ENCODE measurements at regions not wholly inside any gene's neighbourhood (a gene's known extent, or its start where the extent isn't known, plus 50 kb on each side); places are given as distances from the start of the nearest gene placed in this dataset.

DNA sequence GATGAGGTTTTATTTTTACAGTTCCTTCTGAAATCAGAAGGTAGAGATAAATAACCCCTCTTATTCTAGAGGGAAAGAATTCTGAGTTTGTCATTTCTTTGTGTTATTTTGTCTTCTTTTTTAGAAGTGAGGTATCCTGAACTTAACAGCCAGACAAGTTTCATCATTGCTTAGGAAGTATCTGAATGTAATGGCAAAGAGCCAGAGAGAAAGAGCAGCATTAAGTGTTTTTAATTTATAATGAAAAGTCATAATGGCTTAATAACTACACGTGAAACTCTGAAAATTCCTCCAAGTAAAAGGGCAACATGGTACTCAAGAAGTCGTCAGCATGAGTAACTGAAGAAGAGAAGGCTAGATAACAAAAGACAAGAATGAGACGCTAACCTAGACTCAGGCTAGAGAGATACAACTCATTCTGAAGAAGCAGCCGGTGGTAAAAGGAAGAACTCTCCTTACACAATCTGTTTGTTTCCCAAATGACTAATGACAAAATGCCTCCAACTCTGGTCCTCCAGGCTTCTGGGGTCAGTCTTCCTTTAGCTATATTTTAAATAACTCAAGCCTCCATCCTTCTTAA lies 116.2 kb upstream of the NECTIN3 start:
- peak; percentile 63 for DNase-seq (ENCODE audit: low read depth)
- no peak overlapping the region for H3K4me3 ChIP-seq (ENCODE audit: low read depth, low read length)
- TF ChIP-seq, protein P1, sequence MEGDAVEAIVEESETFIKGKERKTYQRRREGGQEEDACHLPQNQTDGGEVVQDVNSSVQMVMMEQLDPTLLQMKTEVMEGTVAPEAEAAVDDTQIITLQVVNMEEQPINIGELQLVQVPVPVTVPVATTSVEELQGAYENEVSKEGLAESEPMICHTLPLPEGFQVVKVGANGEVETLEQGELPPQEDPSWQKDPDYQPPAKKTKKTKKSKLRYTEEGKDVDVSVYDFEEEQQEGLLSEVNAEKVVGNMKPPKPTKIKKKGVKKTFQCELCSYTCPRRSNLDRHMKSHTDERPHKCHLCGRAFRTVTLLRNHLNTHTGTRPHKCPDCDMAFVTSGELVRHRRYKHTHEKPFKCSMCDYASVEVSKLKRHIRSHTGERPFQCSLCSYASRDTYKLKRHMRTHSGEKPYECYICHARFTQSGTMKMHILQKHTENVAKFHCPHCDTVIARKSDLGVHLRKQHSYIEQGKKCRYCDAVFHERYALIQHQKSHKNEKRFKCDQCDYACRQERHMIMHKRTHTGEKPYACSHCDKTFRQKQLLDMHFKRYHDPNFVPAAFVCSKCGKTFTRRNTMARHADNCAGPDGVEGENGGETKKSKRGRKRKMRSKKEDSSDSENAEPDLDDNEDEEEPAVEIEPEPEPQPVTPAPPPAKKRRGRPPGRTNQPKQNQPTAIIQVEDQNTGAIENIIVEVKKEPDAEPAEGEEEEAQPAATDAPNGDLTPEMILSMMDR (IDR thresholded peaks at IDR 0.05; ENCODE audit: insufficient read depth, low read depth, low read length): no peak

DNA sequence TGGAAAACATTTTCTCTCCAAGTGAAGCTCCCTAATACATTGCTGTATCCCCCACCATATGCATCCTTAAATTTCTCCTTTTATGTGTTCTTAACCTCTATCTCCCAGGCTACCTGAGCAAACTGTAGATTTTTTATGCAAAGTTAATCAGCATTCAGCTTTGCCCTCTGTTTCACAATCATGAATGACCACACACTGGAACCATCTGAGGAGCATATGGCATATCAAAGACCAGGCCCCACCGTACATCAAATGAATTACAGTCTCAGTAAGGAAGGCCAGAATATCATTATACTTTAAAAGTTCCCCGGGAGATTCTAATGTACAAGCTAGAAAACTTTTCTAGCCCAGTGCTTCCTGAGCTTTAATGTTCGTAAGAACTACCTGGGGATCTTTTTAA lies 115.5 kb upstream of the NECTIN3 start:
- TF ChIP-seq, protein P1 (IDR thresholded peaks at IDR 0.05; ENCODE audit: insufficient read depth, low read depth, low read length): no peak
- DNase-seq (ENCODE audit: low read depth): no peak
- no peak overlapping the region for H3K4me3 ChIP-seq (ENCODE audit: low read depth, low read length)

DNA sequence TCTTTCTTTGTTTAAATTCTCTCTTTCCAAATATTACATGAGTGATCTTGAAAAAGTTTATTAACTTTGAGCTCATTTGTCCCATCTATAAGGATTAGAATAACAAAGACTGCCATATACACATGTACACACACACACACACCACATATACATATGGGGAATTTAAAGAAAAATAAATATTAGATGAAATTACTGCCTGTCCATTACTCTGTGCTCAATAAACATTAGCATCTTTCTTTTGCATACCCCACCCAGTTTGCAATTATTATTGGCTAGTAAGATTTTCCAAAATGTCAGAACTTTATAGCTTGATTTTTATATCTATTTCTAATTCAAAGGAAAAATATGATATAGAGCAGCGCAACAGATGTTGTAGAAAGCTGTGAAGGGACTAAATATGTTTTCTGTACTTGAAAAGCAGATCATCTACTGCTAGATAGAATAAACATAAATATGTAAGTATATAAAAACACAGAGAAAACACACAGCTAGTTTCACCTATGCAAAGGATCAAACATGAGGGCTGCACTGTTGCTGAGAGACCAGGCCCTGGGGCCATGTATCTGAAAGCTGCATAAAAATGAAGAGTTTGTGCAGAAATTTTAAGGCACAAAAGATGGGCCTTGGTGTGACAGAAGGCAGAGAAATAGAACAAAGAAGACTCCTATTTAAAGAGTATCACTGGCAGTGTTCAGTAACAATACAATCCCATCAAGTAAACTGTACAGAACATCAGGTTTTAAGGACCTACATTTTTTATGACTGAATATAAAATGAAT lies 114.2 kb upstream of the NECTIN3 start:
- TF ChIP-seq, protein P1 (IDR thresholded peaks at IDR 0.05; ENCODE audit: insufficient read depth, low read depth, low read length): no peak
- DNase-seq (ENCODE audit: low read depth): no peak
- no peak overlapping the region for H3K4me3 ChIP-seq (ENCODE audit: low read depth, low read length)

DNA sequence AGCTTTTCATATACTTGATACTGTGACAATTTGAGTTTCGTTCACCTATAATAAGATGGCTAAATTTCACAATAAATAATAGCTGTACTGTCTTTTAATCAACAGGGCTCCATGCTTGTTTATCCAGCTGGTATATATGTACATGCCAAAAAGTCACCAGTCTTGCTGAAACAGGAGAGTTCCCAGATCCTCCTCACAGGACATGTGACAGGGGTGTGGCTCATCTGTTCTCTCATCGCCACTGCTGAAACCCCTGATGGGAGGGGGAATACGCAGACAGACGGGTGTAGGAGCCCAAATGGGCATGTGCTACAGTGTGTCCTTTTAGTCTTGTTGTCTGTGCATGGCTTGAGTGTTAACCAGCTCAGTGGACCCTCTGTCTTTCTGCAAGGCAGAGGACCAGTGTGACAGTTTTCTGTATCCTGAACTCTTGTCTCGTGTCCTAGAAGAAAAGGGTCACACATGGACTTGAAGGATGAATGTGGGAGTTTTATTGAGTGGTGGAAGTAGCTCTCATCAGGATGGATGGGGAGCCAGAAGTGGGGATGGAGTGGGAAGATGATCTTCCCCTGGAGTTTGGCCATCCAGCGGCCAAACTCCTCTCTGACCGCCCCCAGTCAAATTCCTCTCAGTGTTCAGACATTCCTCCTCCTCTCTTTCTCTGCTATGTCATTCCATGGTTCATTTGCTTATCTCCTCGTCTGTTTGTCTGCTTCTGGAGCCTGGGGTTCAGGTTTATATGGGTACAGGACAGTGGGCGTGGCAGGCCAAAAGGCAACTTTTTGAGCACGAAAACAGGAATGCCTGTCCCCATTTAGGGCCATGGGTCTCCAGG lies 113.1 kb upstream of the NECTIN3 start:
- TF ChIP-seq, protein P1 (IDR thresholded peaks at IDR 0.05; ENCODE audit: insufficient read depth, low read depth, low read length): no peak
- no peak for DNase-seq (ENCODE audit: low read depth)

DNA sequence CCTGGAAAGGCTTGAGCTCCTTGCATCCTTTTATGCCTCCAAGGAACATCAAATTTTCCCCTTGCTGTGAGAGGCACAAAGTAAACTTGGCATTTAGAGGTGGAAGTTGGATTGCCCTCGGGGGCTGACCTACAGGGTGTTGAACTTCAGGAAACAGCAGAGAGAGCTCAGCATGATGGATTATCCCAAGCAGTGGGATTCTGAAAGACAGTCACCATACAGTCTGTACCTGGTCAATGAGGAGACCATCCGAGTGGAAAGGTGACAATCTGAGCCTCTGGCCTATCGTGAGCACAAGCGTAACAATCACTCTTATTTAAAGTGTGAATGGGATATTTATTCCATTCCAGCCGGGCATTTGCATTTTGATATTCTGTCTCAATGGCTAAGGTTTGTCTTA lies 105.6 kb upstream of the NECTIN3 start:
- no peak overlapping the region for H3K4me3 ChIP-seq (ENCODE audit: low read depth, low read length)
- DNase-seq (ENCODE audit: low read depth): no peak
- TF ChIP-seq, protein P1 (IDR thresholded peaks at IDR 0.05; ENCODE audit: insufficient read depth, low read depth, low read length): no peak

More for the DNA sequence above, 113.1 kb upstream of the NECTIN3 start:
- no peak overlapping the region for H3K4me3 ChIP-seq (ENCODE audit: low read depth, low read length)

DNA sequence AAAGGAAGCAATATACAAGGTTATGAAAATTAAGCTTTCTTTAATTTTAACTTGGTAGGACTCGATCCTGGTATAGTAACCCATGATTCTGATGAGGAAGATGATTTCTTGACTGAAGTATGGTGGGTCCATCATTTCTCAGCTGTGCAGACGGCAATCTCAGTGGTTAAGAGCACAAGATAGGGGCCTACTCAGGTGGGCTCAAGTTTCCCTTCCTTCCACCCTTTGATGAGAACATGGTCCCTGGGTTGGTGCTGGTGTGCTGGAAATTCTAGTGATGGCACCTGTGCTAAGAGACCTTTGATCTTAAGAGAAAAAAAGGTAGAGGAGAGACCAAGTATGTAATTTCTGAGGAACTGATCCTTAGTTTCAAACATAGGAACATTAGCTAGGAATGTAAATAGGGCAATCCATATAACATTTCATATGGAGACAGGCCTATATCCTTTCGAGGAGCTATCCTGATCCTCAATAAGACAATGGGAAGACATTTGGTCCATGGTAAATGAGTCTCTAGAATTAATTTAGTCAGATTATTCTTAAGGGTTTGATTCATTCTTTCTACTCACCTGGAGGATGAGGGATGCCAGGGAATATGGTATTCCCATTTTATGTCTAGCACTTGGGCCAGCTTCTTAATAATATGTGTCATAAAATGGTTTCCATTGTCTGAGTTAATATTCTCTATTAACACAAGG lies 104.5 kb upstream of the NECTIN3 start:
- TF ChIP-seq, protein P1 (IDR thresholded peaks at IDR 0.05; ENCODE audit: insufficient read depth, low read depth, low read length): no peak
- DNase-seq (ENCODE audit: low read depth): no peak
- H3K4me3 ChIP-seq (ENCODE audit: low read depth, low read length): no peak overlapping the region
